ENCODE measurements at regions not wholly inside any gene's neighbourhood (a gene's known extent, or its start where the extent isn't known, plus 50 kb on each side); places are given as distances from the start of the nearest gene placed in this dataset.

- ATAC-seq (ENCODE audit: low FRiP score in 2 of 2), result no peak
These were observed 188.1 kb upstream of the PDGFD start for GRCh38 chr11:104352036-104352435.

GRCh38 chr11:104343578-104343977, 179.6 kb upstream of the PDGFD start:
- Histone ChIP-seq H3K27me3 (no peaks in the 10 kb centered on the region), H3K4me3 (no peak overlapping the region), H3K9me3 (no peaks in the 10 kb centered on the region), H3K27ac (no peak overlapping the region), H3K4me1 (no peaks in the 10 kb centered on the region), H3K36me3 (no peaks in the 10 kb centered on the region)
- no peak for TF ChIP-seq EP300 (IDR thresholded peaks at IDR 0.05)
- TF ChIP-seq POLR2A (IDR thresholded peaks at IDR 0.05), result no peak
- no peak for TF ChIP-seq POLR2AphosphoS5 (IDR thresholded peaks at IDR 0.05)
- TF ChIP-seq, protein P1, sequence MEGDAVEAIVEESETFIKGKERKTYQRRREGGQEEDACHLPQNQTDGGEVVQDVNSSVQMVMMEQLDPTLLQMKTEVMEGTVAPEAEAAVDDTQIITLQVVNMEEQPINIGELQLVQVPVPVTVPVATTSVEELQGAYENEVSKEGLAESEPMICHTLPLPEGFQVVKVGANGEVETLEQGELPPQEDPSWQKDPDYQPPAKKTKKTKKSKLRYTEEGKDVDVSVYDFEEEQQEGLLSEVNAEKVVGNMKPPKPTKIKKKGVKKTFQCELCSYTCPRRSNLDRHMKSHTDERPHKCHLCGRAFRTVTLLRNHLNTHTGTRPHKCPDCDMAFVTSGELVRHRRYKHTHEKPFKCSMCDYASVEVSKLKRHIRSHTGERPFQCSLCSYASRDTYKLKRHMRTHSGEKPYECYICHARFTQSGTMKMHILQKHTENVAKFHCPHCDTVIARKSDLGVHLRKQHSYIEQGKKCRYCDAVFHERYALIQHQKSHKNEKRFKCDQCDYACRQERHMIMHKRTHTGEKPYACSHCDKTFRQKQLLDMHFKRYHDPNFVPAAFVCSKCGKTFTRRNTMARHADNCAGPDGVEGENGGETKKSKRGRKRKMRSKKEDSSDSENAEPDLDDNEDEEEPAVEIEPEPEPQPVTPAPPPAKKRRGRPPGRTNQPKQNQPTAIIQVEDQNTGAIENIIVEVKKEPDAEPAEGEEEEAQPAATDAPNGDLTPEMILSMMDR (IDR thresholded peaks at IDR 0.05), result peak in 1 of 6 experiments; percentile 29
- 90% methylated on average over 1 of the region's 1 CpG for WGBS, 2 donors
- DNase-seq (no peak), ATAC-seq (ENCODE audit: low FRiP score in 2 of 2) (no peak)

More at GRCh38 chr11:104352036-104352435, 188.1 kb upstream of the PDGFD start:
- H3K36me3 ChIP-seq, result no peaks in the 10 kb centered on the region
- no peak overlapping the region for H3K4me3 ChIP-seq
- H3K4me1 ChIP-seq, result no peaks in the 10 kb centered on the region
- no peaks in the 10 kb centered on the region for H3K27me3 ChIP-seq
- DNase-seq, result no peak
- H3K9me3 ChIP-seq, result peaks cover 0 to 3% (median 0%) of the 10 kb centered on the region in 4 donors
- WGBS, 2 donors, result 76 to 80% methylated on average over 4 of the region's 4 CpGs
- H3K27ac ChIP-seq, result no peak overlapping the region
- TF ChIP-seq POLR2AphosphoS5 (IDR thresholded peaks at IDR 0.05) (no peak), EP300 (IDR thresholded peaks at IDR 0.05) (no peak), POLR2A (IDR thresholded peaks at IDR 0.05) (no peak)
- TF ChIP-seq, protein P1 (IDR thresholded peaks at IDR 0.05), result no peak

DNA sequence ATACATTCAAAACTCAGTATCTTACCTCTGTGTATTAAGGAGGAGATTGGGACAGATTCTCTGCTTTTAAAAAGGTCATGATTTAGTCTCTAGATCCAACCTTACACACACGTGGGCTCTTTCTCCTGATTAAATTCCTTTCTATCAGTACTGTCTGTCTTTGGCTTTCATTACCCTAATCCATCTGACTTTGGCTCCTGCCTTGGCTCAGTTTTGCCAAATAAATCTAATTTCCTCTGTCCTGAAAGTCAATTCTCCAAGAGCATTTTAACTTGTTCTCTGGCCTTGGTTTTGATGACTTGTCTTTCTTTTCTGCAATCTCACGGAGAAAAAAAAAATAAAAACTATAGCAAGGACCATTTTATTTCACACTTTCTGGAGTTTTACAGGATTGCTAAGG, 176.6 kb upstream of the PDGFD start:
- Histone ChIP-seq H3K9me3 (no peaks in the 10 kb centered on the region), H3K27ac (no peak overlapping the region), H3K4me1 (no peaks in the 10 kb centered on the region), H3K36me3 (no peaks in the 10 kb centered on the region), H3K27me3 (no peaks in the 10 kb centered on the region), H3K4me3 (no peak overlapping the region)
- 67 to 69% methylated on average over 2 of the region's 2 CpGs for whole genome bisulfite sequencing, 2 donors
- DNase-seq (no peak), ATAC-seq (ENCODE audit: low FRiP score in 2 of 2) (no peak)
- TF ChIP-seq EP300 (IDR thresholded peaks at IDR 0.05) (no peak), POLR2A (IDR thresholded peaks at IDR 0.05) (no peak), POLR2AphosphoS5 (IDR thresholded peaks at IDR 0.05) (no peak)
- TF ChIP-seq, protein P1 (IDR thresholded peaks at IDR 0.05), result no peak

DNA sequence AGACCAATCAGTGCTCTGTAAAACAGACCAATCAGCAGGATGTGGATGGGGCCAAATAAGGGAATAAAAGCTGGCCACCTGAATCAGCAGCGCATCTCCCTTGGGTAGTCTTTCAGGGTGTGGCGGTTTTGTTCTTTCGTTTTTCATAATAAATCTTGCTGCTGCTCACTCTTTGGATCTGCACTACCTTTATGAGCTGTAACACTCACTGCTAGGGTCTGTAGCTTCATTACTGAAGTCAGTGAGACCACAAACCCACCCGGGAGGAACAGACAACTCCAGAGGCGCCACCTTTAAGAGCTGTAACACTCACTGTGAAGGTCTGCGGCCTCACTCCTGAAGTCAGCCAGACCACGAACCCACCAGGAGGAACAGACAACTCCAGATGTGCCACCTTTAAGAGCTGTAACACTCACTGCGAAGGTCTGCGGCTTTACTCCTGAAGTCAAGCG, 175.5 kb upstream of the PDGFD start:
- Histone ChIP-seq H3K4me1 (no peaks in the 10 kb centered on the region), H3K9me3 (no peaks in the 10 kb centered on the region), H3K4me3 (no peak overlapping the region), H3K36me3 (no peaks in the 10 kb centered on the region), H3K27me3 (no peaks in the 10 kb centered on the region), H3K27ac (no peak overlapping the region)
- 87 to 93% methylated on average over 9 to 10 of the region's 10 CpGs for WGBS, 2 donors
- no peak for ATAC-seq (ENCODE audit: low FRiP score in 2 of 2)
- DNase-seq, result no peak
- TF ChIP-seq POLR2A (IDR thresholded peaks at IDR 0.05) (no peak), POLR2AphosphoS5 (IDR thresholded peaks at IDR 0.05) (no peak), EP300 (IDR thresholded peaks at IDR 0.05) (no peak)
- TF ChIP-seq, protein P1 (IDR thresholded peaks at IDR 0.05), result no peak

- no peaks in the 10 kb centered on the region for H3K36me3 ChIP-seq
- H3K9me3 ChIP-seq, result no peaks in the 10 kb centered on the region
- H3K4me3 ChIP-seq, result no peak overlapping the region
- H3K4me1 ChIP-seq, result no peaks in the 10 kb centered on the region
- WGBS, 2 donors, result 70 to 71% methylated on average over 1 of the region's 1 CpG
- DNase-seq, result no peak
- TF ChIP-seq POLR2A (IDR thresholded peaks at IDR 0.05), result no peak
- TF ChIP-seq POLR2AphosphoS5 (IDR thresholded peaks at IDR 0.05), result no peak
- TF ChIP-seq, protein P1 (IDR thresholded peaks at IDR 0.05), result no peak
- no peak overlapping the region for H3K27ac ChIP-seq
- no peaks in the 10 kb centered on the region for H3K27me3 ChIP-seq
- ATAC-seq (ENCODE audit: low FRiP score in 2 of 2), result no peak
These were observed 174.2 kb upstream of the PDGFD start for GRCh38 chr11:104338186-104338585.

Data from upper lobe of left lung (tissue), 6 donors.